Suprapubic skin (tissue), 2 donors: ENCODE measurements at regions not wholly inside any gene's neighbourhood (a gene's known extent, or its start where the extent isn't known, plus 50 kb on each side); places are given as distances from the start of the nearest gene placed in this dataset.

Experiments used
- EP300 ChIP-seq: sonication (generic); formaldehyde crosslinking; IDR thresholded peaks from one replicate; pipeline ENCODE4 v1.6.1; 2017; ENCODE audit warnings: antibody characterized with exemption
- POLR2A ChIP-seq, 2 donors: fragments of 450-650 bp; IDR thresholded peaks; one replicate each; pipeline ENCODE4 v1.6.1; 2017; ENCODE audit warnings: antibody characterized with exemption in 2 of 2, mild to moderate bottlenecking in 2 of 2, moderate library complexity in 2 of 2

GRCh38 chr3:157868196-157868595 is 238.0 kb downstream of the SHOX2 start:
- TF ChIP-seq EP300 = no peak
- TF ChIP-seq POLR2A (IDR thresholded peaks at IDR 0.05) = no peak
